ENCODE measurements at regions not wholly inside any gene's neighbourhood (a gene's known extent, or its start where the extent isn't known, plus 50 kb on each side); places are given as distances from the start of the nearest gene placed in this dataset.

GRCh38 chr19:28349604-28350003, 863.3 kb downstream of the UQCRFS1 start:
- Mint-ChIP-seq H3K9me3 (peaks cover 7 to 14% of the 10 kb centered on the region in 2 experiments; a peak in 4 of 5 replicates), H3K4me3 (no peak overlapping the region), H3K4me1 (peaks cover 6 to 9% of the 10 kb centered on the region in 2 experiments; a peak in 3 of 4 replicates), H3K27me3 (ENCODE audit: low read depth) (no peaks in the 10 kb centered on the region), H3K27ac (no peak overlapping the region), H3K36me3 (ENCODE audit: insufficient read depth in 1 of 3, low read depth in 3 of 3) (peaks cover 0 to 13% (median 5%) of the 10 kb centered on the region in 3 experiments; a peak in 5 of 7 replicates)
- Histone ChIP-seq H3K23me2 (ENCODE audit: insufficient read length, low read depth, low read length, poor library complexity, severe bottlenecking) (no peaks in the 10 kb centered on the region), H2BK12ac (ENCODE audit: insufficient read length, low read depth, low read length) (no peak overlapping the region), H2BK15ac (ENCODE audit: low read depth, low read length) (no peak overlapping the region), H3K4ac (ENCODE audit: low read depth, low read length) (no peak overlapping the region), H3K9me3 (ENCODE audit: control insufficient read depth, low read depth, low read length) (no peaks in the 10 kb centered on the region), H3K79me2 (ENCODE audit: insufficient read depth, low read length) (no peaks in the 10 kb centered on the region), H3K56ac (ENCODE audit: insufficient read length, low read depth, low read length) (no peak overlapping the region), H3K79me1 (ENCODE audit: insufficient read depth, low read depth, low read length, poor library complexity, severe bottlenecking) (no peaks in the 10 kb centered on the region), H3K27ac (ENCODE audit: insufficient read length, low read depth, low read length) (no peak overlapping the region), H3T11ph (ENCODE audit: low read length) (no peak overlapping the region), H4K8ac (replicated peaks; ENCODE audit: insufficient read length, low read depth, low read length) (no peak overlapping the region), H3K4me2 (ENCODE audit: insufficient read depth, insufficient read length, low read length) (no peak overlapping the region), H2BK5ac (ENCODE audit: insufficient read length, low read length) (no peak overlapping the region), H3K18ac (ENCODE audit: insufficient read length, low read depth, low read length) (no peak overlapping the region), H2AK5ac (ENCODE audit: insufficient read length, low read length) (no peak overlapping the region), H4K20me1 (ENCODE audit: control insufficient read depth, insufficient read depth, insufficient read length) (no peaks in the 10 kb centered on the region), H4K5ac (ENCODE audit: insufficient read length, low read depth, low read length) (no peak overlapping the region), H2AFZ (ENCODE audit: low read length) (no peak overlapping the region), H3K4me1 (ENCODE audit: insufficient read depth, low read length) (no peaks in the 10 kb centered on the region), H2BK120ac (ENCODE audit: low read depth, low read length, poor library complexity, severe bottlenecking) (no peak overlapping the region), H3K9ac (ENCODE audit: extremely low read depth, insufficient read length, low read length) (no peak overlapping the region), H2BK20ac (ENCODE audit: low read depth, low read length, poor library complexity, severe bottlenecking) (no peak overlapping the region), H3K23ac (ENCODE audit: insufficient read length, low read depth, low read length) (no peak overlapping the region), H4K91ac (ENCODE audit: insufficient read length, low read depth, low read length) (no peak overlapping the region), H3K27me3 (ENCODE audit: insufficient read depth, low read length) (no peaks in the 10 kb centered on the region), H3K14ac (ENCODE audit: insufficient read depth, low read length) (no peak overlapping the region)
- no peak for TF ChIP-seq CTCF (conservative IDR thresholded peaks at IDR 0.05)
- no CpG with 5 or more reads among the region's 2 CpGs for WGBS (ENCODE audit: extremely low coverage, insufficient read length, low lambda C conversion rate)
- no peak for DNase-seq
